ENCODE measurements at regions not wholly inside any gene's neighbourhood (a gene's known extent, or its start where the extent isn't known, plus 50 kb on each side); places are given as distances from the start of the nearest gene placed in this dataset.

DNA sequence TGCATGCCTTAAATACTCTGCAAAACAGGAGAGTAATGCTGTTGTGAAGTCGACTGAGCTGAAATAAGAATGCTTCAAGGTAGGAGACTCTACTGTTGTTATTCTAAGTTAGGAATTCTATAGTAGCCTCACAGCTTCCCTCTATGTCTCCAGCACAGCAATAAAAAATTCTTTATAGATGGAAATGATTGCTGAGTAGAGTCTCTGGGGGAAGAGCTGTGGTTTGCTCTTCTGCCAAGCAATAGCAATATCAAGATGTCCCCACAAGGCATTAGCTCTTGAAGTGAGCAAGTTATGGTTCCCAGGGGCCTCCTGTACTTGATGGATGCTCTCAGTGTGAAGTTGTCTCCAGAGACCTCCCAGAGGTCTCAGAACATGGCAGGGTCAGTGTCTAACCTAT lies 880.6 kb upstream of the FRG1 start:
- no peak overlapping the region for H3K4me3 ChIP-seq
- no peaks in the 10 kb centered on the region for H4K20me1 ChIP-seq
- no peaks in the 10 kb centered on the region for H3K27me3 ChIP-seq
- peaks cover 22% of the 10 kb centered on the region for H3K9me3 ChIP-seq
- H3K27ac ChIP-seq: no peak overlapping the region
- H3K9ac ChIP-seq: no peak overlapping the region
- no peak for TF ChIP-seq Cebpa-rat (IDR thresholded peaks at IDR 0.05)
- H3K36me3 ChIP-seq: no peaks in the 10 kb centered on the region; the same call in 1 of the 2 replicates
- peak overlapping the region; percentile 43 for H3K4me2 ChIP-seq
- peaks cover 17% of the 10 kb centered on the region for H3K4me1 ChIP-seq

DNA sequence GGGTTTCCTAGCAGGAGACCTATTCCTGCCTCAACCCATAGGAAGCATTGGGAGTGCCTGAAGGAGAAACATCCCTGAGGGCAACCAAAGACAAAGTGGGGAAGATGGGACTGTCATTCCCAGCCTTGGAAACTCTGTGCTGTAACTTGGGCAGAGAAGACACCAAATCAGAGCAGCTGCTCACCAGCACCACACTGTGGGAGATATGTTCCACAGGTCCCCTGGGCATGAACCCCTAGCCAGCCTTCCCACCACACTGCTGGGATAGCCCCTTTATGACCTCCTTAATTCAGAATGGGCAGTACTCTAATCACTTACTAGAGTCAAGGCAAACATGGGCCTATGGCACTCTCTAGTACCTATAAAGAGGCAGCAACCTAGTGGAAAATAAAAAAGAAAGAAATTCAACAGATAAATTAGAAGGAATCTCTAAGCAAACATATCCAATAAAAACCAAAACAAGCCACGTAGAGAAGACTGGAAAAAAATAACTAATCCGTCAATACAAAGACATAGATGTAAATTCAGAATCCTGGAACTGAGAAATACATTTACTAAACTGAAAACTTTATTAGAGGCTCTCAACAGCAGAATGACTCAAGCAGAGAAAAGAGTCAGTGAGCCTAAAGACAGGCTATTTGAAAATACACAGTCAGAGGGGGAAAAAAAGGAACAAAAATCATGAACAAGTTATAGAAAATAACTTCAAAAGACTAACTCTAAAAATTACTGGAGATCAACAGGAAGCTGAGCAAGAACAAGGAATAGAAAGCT lies 878.4 kb upstream of the FRG1 start:
- Histone ChIP-seq H3K4me1 (peaks cover 12% of the 10 kb centered on the region), H3K27me3 (no peaks in the 10 kb centered on the region), H4K20me1 (no peaks in the 10 kb centered on the region), H3K9ac (no peak overlapping the region), H3K4me3 (no peak overlapping the region), H3K4me2 (no peak overlapping the region), H3K9me3 (peaks cover 22% of the 10 kb centered on the region), H3K36me3 (no peaks in the 10 kb centered on the region; the same call in 1 of the 2 replicates), H3K27ac (no peak overlapping the region)
- TF ChIP-seq Cebpa-rat (IDR thresholded peaks at IDR 0.05): no peak

GRCh38 chr4:189069772-189070171 lies 870.9 kb upstream of the FRG1 start:
- Histone ChIP-seq H3K9me3 (no peaks in the 10 kb centered on the region), H3K4me3 (no peak overlapping the region), H3K27ac (no peak overlapping the region), H3K27me3 (no peaks in the 10 kb centered on the region), H3K36me3 (no peaks in the 10 kb centered on the region), H4K20me1 (no peaks in the 10 kb centered on the region), H3K9ac (no peak overlapping the region), H3K4me2 (no peak overlapping the region), H3K4me1 (no peaks in the 10 kb centered on the region)
- no peak for TF ChIP-seq Cebpa-rat (IDR thresholded peaks at IDR 0.05)

DNA sequence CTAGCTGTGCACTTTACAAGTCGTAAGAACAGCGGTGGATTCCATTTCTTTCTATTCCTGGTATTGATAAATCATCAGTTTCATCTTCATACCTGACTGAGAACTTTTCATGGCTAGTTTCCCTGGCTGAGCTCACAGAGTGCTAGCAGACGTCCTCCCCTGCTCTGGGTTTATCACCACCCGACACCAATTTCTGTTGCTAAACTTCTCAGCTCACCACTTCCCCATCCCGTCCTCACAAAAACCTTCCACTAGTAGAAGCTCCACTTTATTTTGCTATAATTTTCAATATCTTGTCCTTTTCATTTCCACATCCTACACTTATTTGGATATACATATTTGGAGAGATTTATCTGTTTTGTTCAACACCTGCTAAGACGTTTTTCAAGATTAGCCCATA lies 869.4 kb upstream of the FRG1 start:
- no peaks in the 10 kb centered on the region for H4K20me1 ChIP-seq
- H3K4me2 ChIP-seq: no peak overlapping the region
- H3K27me3 ChIP-seq: no peaks in the 10 kb centered on the region
- H3K4me3 ChIP-seq: no peak overlapping the region
- TF ChIP-seq Cebpa-rat (IDR thresholded peaks at IDR 0.05): no peak
- H3K9me3 ChIP-seq: no peaks in the 10 kb centered on the region
- no peaks in the 10 kb centered on the region for H3K4me1 ChIP-seq
- H3K36me3 ChIP-seq: no peaks in the 10 kb centered on the region
- H3K9ac ChIP-seq: no peak overlapping the region
- no peak overlapping the region for H3K27ac ChIP-seq

DNA sequence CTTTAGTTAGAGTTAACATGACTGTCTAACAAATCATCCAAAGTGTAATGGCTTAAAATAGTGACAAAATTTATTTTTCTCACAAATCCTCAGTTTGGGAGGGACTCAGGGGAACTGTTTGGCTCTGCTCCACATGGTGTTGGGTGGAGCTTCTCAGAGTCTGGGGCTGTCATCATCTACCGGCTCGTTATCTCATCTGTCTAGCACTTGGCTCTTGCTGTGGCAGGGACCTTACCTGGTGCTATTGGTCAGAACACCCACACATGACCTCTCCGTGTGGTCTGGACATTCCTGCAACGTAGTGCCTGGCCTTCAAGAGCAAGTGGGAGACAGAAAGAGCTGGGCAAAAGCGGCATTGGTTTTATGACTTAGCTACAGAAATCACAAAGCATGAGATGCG lies 866.9 kb upstream of the FRG1 start:
- Histone ChIP-seq H3K4me1 (no peaks in the 10 kb centered on the region), H3K9me3 (no peaks in the 10 kb centered on the region), H3K4me3 (no peak overlapping the region), H3K4me2 (no peak overlapping the region), H3K9ac (no peak overlapping the region), H3K27ac (no peak overlapping the region), H4K20me1 (no peaks in the 10 kb centered on the region), H3K36me3 (no peaks in the 10 kb centered on the region), H3K27me3 (no peaks in the 10 kb centered on the region)
- TF ChIP-seq Cebpa-rat (IDR thresholded peaks at IDR 0.05): no peak

DNA sequence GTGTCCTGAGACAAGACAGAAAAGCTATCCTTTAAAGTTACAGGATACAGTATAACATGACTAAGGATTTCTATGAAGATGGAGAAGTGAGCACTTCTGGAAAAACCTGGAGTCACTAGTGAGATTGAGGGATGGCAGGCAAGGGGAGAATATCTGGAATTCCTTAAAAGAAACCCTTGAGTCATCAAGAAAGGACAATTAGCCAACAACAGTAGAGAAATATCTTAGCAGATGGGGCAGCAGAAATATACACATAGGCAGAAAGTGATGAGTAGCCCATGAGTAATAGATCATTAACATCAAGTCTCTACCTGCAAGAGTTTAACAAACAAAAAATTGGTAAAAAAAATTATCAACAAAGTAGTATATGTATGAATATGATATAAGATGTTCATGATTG lies 858.8 kb upstream of the FRG1 start:
- H3K9ac ChIP-seq: no peak overlapping the region
- no peak overlapping the region for H3K4me2 ChIP-seq
- no peaks in the 10 kb centered on the region for H4K20me1 ChIP-seq
- no peaks in the 10 kb centered on the region for H3K27me3 ChIP-seq
- no peak for TF ChIP-seq Cebpa-rat (IDR thresholded peaks at IDR 0.05)
- H3K27ac ChIP-seq: no peak overlapping the region
- H3K36me3 ChIP-seq: no peaks in the 10 kb centered on the region
- H3K4me1 ChIP-seq: no peaks in the 10 kb centered on the region
- no peaks in the 10 kb centered on the region for H3K9me3 ChIP-seq
- H3K4me3 ChIP-seq: no peak overlapping the region

DNA sequence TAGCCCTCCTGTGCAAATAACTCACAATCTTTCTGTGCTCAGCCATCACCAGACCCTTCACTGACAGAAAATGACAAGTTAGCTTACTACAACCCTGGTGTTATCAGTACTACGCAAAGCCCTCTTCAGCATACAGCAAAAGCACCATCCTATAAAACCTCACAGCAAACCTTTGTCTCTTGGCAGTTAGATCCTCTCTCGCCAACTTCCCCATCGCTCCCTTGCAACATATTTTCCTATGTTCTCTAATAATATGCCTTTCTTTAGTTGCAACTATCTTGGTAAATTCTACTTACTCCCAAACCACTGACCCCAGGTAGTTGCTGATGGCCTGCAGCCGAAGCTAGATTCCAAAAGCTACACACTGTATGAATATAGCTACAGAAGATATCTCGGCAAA lies 856.9 kb upstream of the FRG1 start:
- Histone ChIP-seq H3K9ac (no peak overlapping the region), H3K36me3 (no peaks in the 10 kb centered on the region), H4K20me1 (no peaks in the 10 kb centered on the region), H3K4me3 (no peak overlapping the region), H3K4me2 (no peak overlapping the region), H3K4me1 (no peaks in the 10 kb centered on the region), H3K27ac (no peak overlapping the region), H3K27me3 (no peaks in the 10 kb centered on the region), H3K9me3 (no peaks in the 10 kb centered on the region)
- TF ChIP-seq Cebpa-rat (IDR thresholded peaks at IDR 0.05): no peak

DNA sequence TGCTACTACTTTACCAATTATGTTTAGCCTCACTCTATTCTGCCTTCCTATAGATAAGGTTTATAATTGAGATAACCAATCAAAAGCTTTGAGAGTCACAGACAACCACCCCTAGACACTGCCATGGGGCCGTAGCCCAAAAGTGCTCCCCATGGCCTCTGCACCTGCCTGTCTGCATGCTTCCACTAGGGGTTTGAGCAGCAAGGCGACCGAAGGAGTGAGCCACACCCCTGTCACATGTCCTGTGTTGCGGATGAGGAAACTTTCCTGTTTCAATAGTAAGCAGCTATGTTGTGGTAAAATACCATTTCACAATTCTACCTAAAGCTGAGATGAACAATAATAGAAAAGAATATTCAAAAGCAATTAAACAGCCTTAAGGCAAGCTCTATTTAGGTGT lies 856.0 kb upstream of the FRG1 start:
- H3K27ac ChIP-seq: no peak overlapping the region

DNA sequence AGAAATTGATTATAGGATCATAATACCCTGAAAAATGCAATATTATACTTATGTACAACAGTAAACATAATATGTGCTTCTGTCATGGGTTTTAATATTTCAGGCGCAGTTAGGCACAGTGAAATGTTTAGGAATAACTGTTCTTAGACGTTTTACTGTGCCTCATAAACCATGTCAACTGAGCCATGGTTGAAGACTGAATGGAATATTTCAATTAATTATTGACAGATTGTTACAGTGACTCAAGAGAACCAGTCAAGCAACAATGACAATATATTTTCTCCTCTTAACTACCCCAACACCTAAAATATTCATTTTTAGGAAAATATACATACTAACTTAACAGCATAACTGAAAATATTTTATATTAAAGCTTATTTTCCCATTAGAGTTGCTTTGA lies 852.7 kb upstream of the FRG1 start:
- Histone ChIP-seq H4K20me1 (no peaks in the 10 kb centered on the region), H3K4me3 (no peak overlapping the region)
- no peak for TF ChIP-seq Cebpa-rat (IDR thresholded peaks at IDR 0.05)

More for the DNA sequence above, 856.0 kb upstream of the FRG1 start:
- no peaks in the 10 kb centered on the region for H3K4me1 ChIP-seq
- no peak overlapping the region for H3K4me3 ChIP-seq
- TF ChIP-seq Cebpa-rat (IDR thresholded peaks at IDR 0.05): no peak
- H3K27me3 ChIP-seq: no peaks in the 10 kb centered on the region
- H3K4me2 ChIP-seq: no peak overlapping the region
- no peaks in the 10 kb centered on the region for H3K9me3 ChIP-seq
- no peaks in the 10 kb centered on the region for H3K36me3 ChIP-seq
- no peak overlapping the region for H3K9ac ChIP-seq
- no peaks in the 10 kb centered on the region for H4K20me1 ChIP-seq

DNA sequence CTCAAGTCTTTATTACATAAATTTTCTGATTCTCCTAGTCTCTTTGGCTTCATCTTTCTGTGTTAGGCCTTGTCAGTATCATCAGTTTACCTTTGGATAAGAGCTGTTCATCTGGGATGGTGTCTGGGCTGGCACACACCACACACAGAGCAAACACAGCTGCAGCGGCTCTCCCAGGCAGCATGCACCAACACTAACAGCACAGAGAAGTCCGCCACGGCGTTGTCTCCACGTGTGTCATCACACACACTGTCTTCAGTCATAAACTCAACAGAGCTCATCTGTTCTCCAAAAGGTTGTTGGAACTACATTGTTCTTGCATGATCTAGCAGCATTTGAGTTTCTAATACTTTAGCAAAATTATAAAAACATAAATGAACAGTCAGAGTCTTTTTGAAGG lies 851.9 kb upstream of the FRG1 start:
- Histone ChIP-seq H3K4me2 (no peak overlapping the region), H3K9me3 (no peaks in the 10 kb centered on the region), H3K4me3 (no peak overlapping the region), H3K9ac (no peak overlapping the region), H4K20me1 (no peaks in the 10 kb centered on the region), H3K36me3 (no peaks in the 10 kb centered on the region), H3K4me1 (0 out of 2 replicates have a peak, but pooled peaks cover 4% of the 10 kb centered on the region), H3K27ac (no peak overlapping the region), H3K27me3 (no peaks in the 10 kb centered on the region)
- no peak for TF ChIP-seq Cebpa-rat (IDR thresholded peaks at IDR 0.05)

More for the DNA sequence above, 852.7 kb upstream of the FRG1 start:
- Histone ChIP-seq H3K4me2 (no peak overlapping the region), H3K4me1 (0 out of 2 replicates have a peak, but pooled peaks cover 4% of the 10 kb centered on the region), H3K9me3 (no peaks in the 10 kb centered on the region), H3K9ac (no peak overlapping the region), H3K36me3 (no peaks in the 10 kb centered on the region), H3K27me3 (no peaks in the 10 kb centered on the region), H3K27ac (no peak overlapping the region)
